GM21367 (cell line): ENCODE measurements at regions not wholly inside any gene's neighbourhood (a gene's known extent, or its start where the extent isn't known, plus 50 kb on each side); places are given as distances from the start of the nearest gene placed in this dataset.
"Not testable (repeated sequence)": the region's sequence is repeated elsewhere in the genome, so short reads cannot be mapped to it uniquely, and the experiment has no call there.

ENCODE experiments used
- ATAC-seq: cut with Tn5 transposase; IDR thresholded peaks from one replicate; pipeline ENCODE4 v1.9.1; 2021; ENCODE audit not compliant: unreplicated experiment

- ATAC-seq = no peak
Measured at GRCh38 chr6:103812970-103813369, 1046.7 kb downstream of the HACE1 start.

- not testable (repeated sequence) for ATAC-seq
Measured at GRCh38 chr6:103801901-103802479, 1057.7 kb downstream of the HACE1 start.

GRCh38 chr6:103799971-103800670 lies 1059.6 kb downstream of the HACE1 start:
- no peak for ATAC-seq

GRCh38 chr6:103798166-103798565 lies 1061.6 kb downstream of the HACE1 start:
- ATAC-seq = no peak

GRCh38 chr6:103797738-103798137 lies 1062.0 kb downstream of the HACE1 start:
- ATAC-seq = no peak

GRCh38 chr6:103791458-103791857 lies 1068.3 kb downstream of the HACE1 start:
- ATAC-seq = no peak

GRCh38 chr6:103784117-103784516 lies 1075.6 kb downstream of the HACE1 start:
- ATAC-seq = no peak

GRCh38 chr6:103783329-103783728 lies 1076.4 kb downstream of the HACE1 start:
- ATAC-seq = no peak

GRCh38 chr6:103769431-103769830 lies 1090.3 kb downstream of the HACE1 start:
- no peak for ATAC-seq

- ATAC-seq = no peak
Measured at GRCh38 chr6:103750603-103751002, 1109.1 kb downstream of the HACE1 start.

GRCh38 chr6:103734016-103734415 lies 1125.7 kb downstream of the HACE1 start:
- no peak for ATAC-seq

- no peak for ATAC-seq
Measured at GRCh38 chr6:103729658-103730057, 1130.1 kb downstream of the HACE1 start.

GRCh38 chr6:103723438-103724322 lies 1136.0 kb downstream of the HACE1 start:
- no peak for ATAC-seq

GRCh38 chr6:103722683-103723082 lies 1137.0 kb downstream of the HACE1 start:
- ATAC-seq = no peak

GRCh38 chr6:103721923-103722322 lies 1137.8 kb downstream of the HACE1 start:
- ATAC-seq = no peak

- no peak for ATAC-seq
Measured at GRCh38 chr6:103720393-103720792, 1139.3 kb downstream of the HACE1 start.

GRCh38 chr6:103719545-103719944 lies 1140.2 kb downstream of the HACE1 start:
- no peak for ATAC-seq

GRCh38 chr6:103715269-103715668 lies 1144.5 kb downstream of the HACE1 start:
- no peak for ATAC-seq

- not testable (repeated sequence) for ATAC-seq
Measured at GRCh38 chr6:103709236-103709635, 1150.5 kb downstream of the HACE1 start.

GRCh38 chr6:103707596-103708325 lies 1152.0 kb downstream of the HACE1 start:
- no peak for ATAC-seq

- ATAC-seq = no peak
Measured at GRCh38 chr6:103699769-103700168, 1160.0 kb downstream of the HACE1 start.
